ENCODE measurements at regions not wholly inside any gene's neighbourhood (a gene's known extent, or its start where the extent isn't known, plus 50 kb on each side); places are given as distances from the start of the nearest gene placed in this dataset.

DNA sequence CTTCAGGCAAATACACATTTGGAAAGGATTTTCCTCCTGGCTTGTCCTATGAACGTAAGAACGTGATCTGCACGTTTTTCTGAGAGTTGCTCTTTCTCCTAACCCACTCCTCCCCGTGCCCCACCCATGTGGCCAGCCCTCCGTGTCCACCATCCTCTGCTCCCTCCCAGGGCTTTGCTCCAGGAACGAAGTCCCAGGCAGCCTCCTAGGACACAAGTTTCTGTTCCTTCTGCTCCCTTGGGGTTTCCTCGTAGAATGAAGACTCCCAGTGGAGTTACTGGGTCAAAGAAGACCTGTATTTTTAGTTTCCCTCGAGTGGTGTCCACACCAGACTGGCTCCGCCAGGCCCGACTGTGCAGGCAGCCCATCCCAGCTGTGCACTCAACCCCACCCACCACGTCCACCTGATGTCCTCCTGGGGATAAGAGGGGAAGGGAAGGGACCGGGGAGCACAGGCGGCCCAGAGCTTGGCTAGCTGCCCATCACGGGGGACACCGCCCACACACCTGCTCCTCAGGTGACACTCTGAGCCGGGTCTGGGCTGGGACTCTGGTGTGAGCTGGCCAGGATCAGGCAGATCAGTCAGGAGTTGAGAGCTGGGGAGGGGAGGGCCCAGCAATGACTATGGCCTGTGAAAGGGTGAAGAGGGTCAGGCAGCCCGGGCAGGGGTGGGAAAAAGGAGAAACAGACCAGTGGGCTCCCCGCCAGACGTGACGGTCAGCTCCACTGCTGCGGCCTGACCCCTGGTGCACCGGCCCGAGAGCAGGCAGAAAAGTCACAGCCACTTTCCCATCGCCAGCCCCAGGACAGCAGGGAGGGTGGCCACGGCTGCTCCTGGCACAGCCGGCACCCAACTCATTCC is 54.3 kb upstream of the PPP2R2D start:
- no peak for DNase-seq (ENCODE audit: low read depth)
- Histone ChIP-seq H3K27me3 (replicated peaks; ENCODE audit: control insufficient read depth, insufficient read depth, low read length) (peaks cover 17% of the 10 kb centered on the region), H3K36me3 (ENCODE audit: control insufficient read depth, insufficient read depth, low read length, severe bottlenecking) (no peaks in the 10 kb centered on the region), H3K9ac (ENCODE audit: low read length) (no peak overlapping the region), H3K9me3 (ENCODE audit: control insufficient read depth, low read length) (no peaks in the 10 kb centered on the region), H3K4me3 (ENCODE audit: low read length) (no peak overlapping the region), H3K4me1 (ENCODE audit: control insufficient read depth, insufficient read depth, low read length) (no peaks in the 10 kb centered on the region)

GRCh38 chr10:131847241-131847783 is 53.5 kb upstream of the PPP2R2D start:
- H3K4me1 ChIP-seq (ENCODE audit: control insufficient read depth, insufficient read depth, low read length), result no peaks in the 10 kb centered on the region
- no peaks in the 10 kb centered on the region for H3K36me3 ChIP-seq (ENCODE audit: control insufficient read depth, insufficient read depth, low read length, severe bottlenecking)
- H3K9me3 ChIP-seq (ENCODE audit: control insufficient read depth, low read length), result no peaks in the 10 kb centered on the region
- H3K9ac ChIP-seq (ENCODE audit: low read length), result no peak overlapping the region
- no peak overlapping the region for H3K4me3 ChIP-seq (ENCODE audit: low read length)
- DNase-seq (ENCODE audit: low read depth), result no peak
- H3K27me3 ChIP-seq (replicated peaks; ENCODE audit: control insufficient read depth, insufficient read depth, low read length), result peaks cover 17% of the 10 kb centered on the region

DNA sequence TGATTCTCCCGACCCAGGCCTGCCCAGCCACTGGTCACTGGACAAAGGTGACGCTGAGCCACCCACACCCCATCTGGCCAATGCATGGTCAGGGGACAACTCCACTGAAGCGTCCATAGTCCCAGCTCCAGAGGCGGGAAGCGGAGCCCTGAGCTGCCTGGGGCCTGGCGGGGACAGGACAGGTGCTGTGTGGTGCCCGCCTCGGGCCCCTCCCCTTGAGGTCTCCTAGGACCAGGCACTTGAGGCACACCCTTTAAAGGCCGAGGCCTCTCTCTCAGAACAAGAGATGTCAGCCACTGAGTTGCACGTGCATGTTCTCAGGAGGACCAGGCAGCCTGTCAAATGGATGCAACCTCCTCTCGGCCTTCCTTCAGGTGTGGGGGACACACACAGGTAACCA is 52.5 kb upstream of the PPP2R2D start:
- DNase-seq (ENCODE audit: low read depth), result no peak
- no peaks in the 10 kb centered on the region for H3K9me3 ChIP-seq (ENCODE audit: control insufficient read depth, low read length)

DNA sequence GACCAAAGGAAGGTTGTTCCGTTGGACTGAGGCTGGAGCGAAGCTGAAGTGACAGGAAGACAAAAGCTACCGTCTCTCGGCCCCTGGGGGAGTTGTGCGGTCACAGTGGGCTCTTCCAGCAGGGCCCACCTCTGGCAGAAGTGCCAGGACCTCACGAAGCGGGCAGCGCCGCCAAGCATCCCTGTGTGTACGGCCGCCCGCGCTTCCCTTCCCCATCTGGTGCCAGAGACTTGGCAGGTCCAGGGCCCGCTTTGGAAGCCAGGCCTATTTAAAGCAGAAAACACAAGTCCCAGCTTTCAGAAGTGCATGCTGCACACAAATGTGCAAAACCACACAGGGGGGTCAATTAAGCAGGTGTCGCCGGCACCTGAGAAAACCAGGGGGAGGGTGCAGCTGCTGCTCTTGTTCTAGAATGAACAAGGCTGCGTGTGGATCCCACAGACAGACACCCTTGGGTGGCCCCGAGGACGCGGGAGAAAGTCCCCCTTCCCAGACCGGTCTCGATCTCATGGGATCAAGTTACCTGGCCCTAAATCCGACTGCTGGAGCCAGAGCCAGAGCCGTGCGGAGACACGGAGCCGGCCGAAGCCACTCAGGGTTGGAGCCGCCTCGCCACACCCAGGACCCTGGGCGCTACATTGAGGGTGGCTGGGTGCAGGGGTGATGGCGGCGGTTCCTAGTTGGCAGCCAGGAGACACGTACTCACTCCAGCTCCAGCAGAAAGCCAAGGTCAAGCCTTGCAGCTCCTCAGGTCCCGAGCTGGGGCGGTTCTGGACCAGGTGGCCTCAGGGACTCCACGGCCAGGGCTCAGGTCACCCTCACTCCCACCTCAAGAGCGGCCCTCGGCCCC is 51.8 kb upstream of the PPP2R2D start:
- no peaks in the 10 kb centered on the region for H3K36me3 ChIP-seq (ENCODE audit: control insufficient read depth, insufficient read depth, low read length, severe bottlenecking)
- no peak for DNase-seq (ENCODE audit: low read depth)

More for the DNA sequence above, 52.5 kb upstream of the PPP2R2D start:
- Histone ChIP-seq H3K27me3 (replicated peaks; ENCODE audit: control insufficient read depth, insufficient read depth, low read length) (peaks cover 17% of the 10 kb centered on the region), H3K36me3 (ENCODE audit: control insufficient read depth, insufficient read depth, low read length, severe bottlenecking) (no peaks in the 10 kb centered on the region), H3K4me1 (ENCODE audit: control insufficient read depth, insufficient read depth, low read length) (no peaks in the 10 kb centered on the region), H3K9ac (ENCODE audit: low read length) (no peak overlapping the region), H3K4me3 (ENCODE audit: low read length) (no peak overlapping the region)

DNA sequence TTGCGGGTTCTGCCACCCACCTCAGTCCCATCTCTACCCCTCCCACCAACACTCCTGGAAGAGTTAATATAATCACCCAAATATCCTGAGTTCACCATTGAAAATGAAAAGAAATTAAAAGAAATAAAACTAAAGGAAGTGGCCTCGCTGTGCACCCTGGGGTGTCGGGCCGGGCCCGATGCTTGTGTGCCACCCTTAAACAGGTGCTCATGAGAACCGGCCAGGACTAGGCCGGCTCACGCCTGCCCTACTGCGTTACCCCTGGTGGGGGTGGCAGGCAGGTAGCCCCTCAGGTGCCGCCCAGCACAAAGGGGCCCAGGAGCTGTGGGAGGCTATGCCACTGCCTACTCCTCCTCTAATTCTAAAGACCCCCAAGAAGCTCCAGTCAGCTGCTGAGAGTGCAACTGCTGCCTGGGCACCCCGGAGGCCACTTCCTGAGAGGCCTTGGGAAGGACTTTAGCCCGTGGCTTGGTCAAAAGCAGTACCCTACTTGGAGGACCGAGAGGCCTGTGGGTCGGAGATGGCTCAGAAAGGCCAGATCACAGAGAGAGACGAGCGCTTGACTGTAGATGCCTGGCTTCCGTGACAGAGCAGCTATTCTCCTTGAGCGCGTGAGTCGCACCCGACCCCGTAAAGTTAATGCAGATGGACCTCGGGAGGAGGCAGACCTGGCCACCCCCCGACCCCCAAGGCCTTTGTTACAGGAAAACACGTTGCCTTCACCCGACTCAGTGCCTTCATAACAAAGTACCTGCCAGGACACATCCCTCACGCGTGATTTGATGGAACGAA is 51.0 kb upstream of the PPP2R2D start:
- H3K4me1 ChIP-seq (ENCODE audit: control insufficient read depth, insufficient read depth, low read length), result no peaks in the 10 kb centered on the region
- no peak for DNase-seq (ENCODE audit: low read depth)
- no peaks in the 10 kb centered on the region for H3K9me3 ChIP-seq (ENCODE audit: control insufficient read depth, low read length)
- no peaks in the 10 kb centered on the region for H3K36me3 ChIP-seq (ENCODE audit: control insufficient read depth, insufficient read depth, low read length, severe bottlenecking)
- H3K4me3 ChIP-seq (ENCODE audit: low read length), result no peak overlapping the region
- H3K27me3 ChIP-seq (replicated peaks; ENCODE audit: control insufficient read depth, insufficient read depth, low read length), result peaks cover 6% of the 10 kb centered on the region
- no peak overlapping the region for H3K9ac ChIP-seq (ENCODE audit: low read length)

More for the DNA sequence above, 51.8 kb upstream of the PPP2R2D start:
- Histone ChIP-seq H3K9ac (ENCODE audit: low read length) (no peak overlapping the region), H3K27me3 (replicated peaks; ENCODE audit: control insufficient read depth, insufficient read depth, low read length) (peaks cover 13% of the 10 kb centered on the region), H3K4me3 (ENCODE audit: low read length) (no peak overlapping the region), H3K4me1 (ENCODE audit: control insufficient read depth, insufficient read depth, low read length) (no peaks in the 10 kb centered on the region), H3K9me3 (ENCODE audit: control insufficient read depth, low read length) (no peaks in the 10 kb centered on the region)

DNA sequence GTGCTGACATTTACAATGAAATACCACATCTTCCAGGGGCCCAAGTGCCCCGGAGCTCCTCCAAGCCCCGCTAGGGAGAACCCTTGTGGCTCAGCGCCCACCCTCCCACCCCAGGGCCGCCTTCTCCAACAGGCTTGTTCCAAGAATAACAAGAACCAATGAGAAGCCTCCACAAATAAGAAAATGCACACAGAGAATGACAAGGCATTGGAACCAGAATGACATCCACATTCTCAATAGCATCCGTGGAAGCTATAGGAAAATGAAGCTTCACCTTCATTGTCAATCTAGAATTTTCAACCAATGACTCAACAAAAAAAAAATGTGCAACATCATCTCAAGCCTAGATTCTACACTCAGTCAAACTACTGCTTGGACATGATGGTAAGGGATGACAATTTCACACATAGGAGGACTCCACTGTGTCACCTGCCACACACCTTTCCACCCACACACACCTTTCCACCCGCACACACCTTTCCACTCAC is 50.4 kb upstream of the PPP2R2D start:
- Histone ChIP-seq H3K36me3 (ENCODE audit: control insufficient read depth, insufficient read depth, low read length, severe bottlenecking) (no peaks in the 10 kb centered on the region), H3K9me3 (ENCODE audit: control insufficient read depth, low read length) (no peaks in the 10 kb centered on the region), H3K27me3 (replicated peaks; ENCODE audit: control insufficient read depth, insufficient read depth, low read length) (peaks cover 9% of the 10 kb centered on the region), H3K4me3 (ENCODE audit: low read length) (no peak overlapping the region), H3K4me1 (ENCODE audit: control insufficient read depth, insufficient read depth, low read length) (no peaks in the 10 kb centered on the region), H3K9ac (ENCODE audit: low read length) (no peak overlapping the region)
- no peak for DNase-seq (ENCODE audit: low read depth)

Data from adipocyte (in vitro differentiated cells).